Parathyroid adenoma (tissue), 2 donors: ENCODE measurements at regions not wholly inside any gene's neighbourhood (a gene's known extent, or its start where the extent isn't known, plus 50 kb on each side); places are given as distances from the start of the nearest gene placed in this dataset.
"Not testable (repeated sequence)": the region's sequence is repeated elsewhere in the genome, so short reads cannot be mapped to it uniquely, and the experiment has no call there.

Source experiments
- H2AFZ ChIP-seq: fragments of 300-600 bp; sonication (generic); one replicate; pipeline ENCODE4 v1.7.0; 2017; ENCODE audit warnings: antibody characterized with exemption, mild to moderate bottlenecking
- H3K27ac ChIP-seq: fragments of 300-600 bp; sonication (generic); one replicate; pipeline ENCODE4 v1.7.0; 2017
- H3K27me3 ChIP-seq: fragments of 300-600 bp; sonication (generic); one replicate; pipeline ENCODE4 v1.7.0; 2017; ENCODE audit warnings: low read length; ENCODE audit not compliant: control insufficient read depth, insufficient read depth
- H3K36me3 ChIP-seq: fragments of 300-600 bp; sonication (generic); one replicate; pipeline ENCODE4 v1.7.0; 2017; ENCODE audit warnings: low read length; ENCODE audit not compliant: control insufficient read depth, insufficient read depth
- H3K4me1 ChIP-seq: fragments of 300-600 bp; sonication (generic); one replicate; pipeline ENCODE4 v1.7.0; 2017; ENCODE audit warnings: control low read depth
- H3K4me2 ChIP-seq: fragments of 300-600 bp; sonication (generic); one replicate; pipeline ENCODE4 v1.7.0; 2017; ENCODE audit warnings: low read length
- H3K4me3 ChIP-seq: fragments of 300-600 bp; sonication (generic); one replicate; pipeline ENCODE4 v1.7.0; 2017; ENCODE audit warnings: low read depth, low read length
- H3K79me2 ChIP-seq: fragments of 300-600 bp; sonication (generic); one replicate; pipeline ENCODE4 v1.7.0; 2017; ENCODE audit warnings: control low read depth
- H3K9ac ChIP-seq: fragments of 300-600 bp; sonication (generic); one replicate; pipeline ENCODE4 v1.7.0; 2017; ENCODE audit warnings: mild to moderate bottlenecking
- H3K9me3 ChIP-seq: fragments of 300-600 bp; sonication (generic); one replicate; pipeline ENCODE4 v1.7.0; 2017; ENCODE audit warnings: low read length; ENCODE audit not compliant: control insufficient read depth
- CTCF ChIP-seq: fragments of 300-600 bp; sonication (generic); IDR thresholded peaks from one replicate; pipeline ENCODE4 v1.7.0; 2017; ENCODE audit warnings: antibody characterized with exemption, mild to moderate bottlenecking
- donor health status: primary hyperparathyroidism.

GRCh38 chr1:223039990-223040389 lies 103.1 kb downstream of the TLR5 start:
- no peak for TF ChIP-seq CTCF
- Histone ChIP-seq H3K79me2 (no peaks in the 10 kb centered on the region), H3K27ac (no peak overlapping the region), H3K9ac (no peak overlapping the region), H3K36me3 (no peaks in the 10 kb centered on the region), H3K4me2 (no peak overlapping the region), H3K4me1 (no peaks in the 10 kb centered on the region), H2AFZ (no peak overlapping the region), H3K4me3 (no peak overlapping the region), H3K27me3 (no peaks in the 10 kb centered on the region), H3K9me3 (no peaks in the 10 kb centered on the region)

GRCh38 chr1:223041481-223041880 lies 101.6 kb downstream of the TLR5 start:
- Histone ChIP-seq H3K36me3 (no peaks in the 10 kb centered on the region), H3K9ac (no peak overlapping the region), H3K4me2 (no peak overlapping the region), H3K27ac (no peak overlapping the region), H3K9me3 (no peaks in the 10 kb centered on the region), H3K4me1 (no peaks in the 10 kb centered on the region), H3K27me3 (no peaks in the 10 kb centered on the region), H2AFZ (no peak overlapping the region), H3K79me2 (no peaks in the 10 kb centered on the region), H3K4me3 (no peak overlapping the region)
- TF ChIP-seq CTCF = no peak

- Histone ChIP-seq H3K27ac (no peak overlapping the region), H3K4me1 (no peaks in the 10 kb centered on the region), H3K9ac (no peak overlapping the region), H2AFZ (no peak overlapping the region), H3K4me2 (no peak overlapping the region), H3K79me2 (no peaks in the 10 kb centered on the region), H3K27me3 (no peaks in the 10 kb centered on the region), H3K9me3 (no peaks in the 10 kb centered on the region), H3K36me3 (no peaks in the 10 kb centered on the region), H3K4me3 (no peak overlapping the region)
- no peak for TF ChIP-seq CTCF
These were observed 97.7 kb downstream of the TLR5 start for GRCh38 chr1:223045164-223045957.

GRCh38 chr1:223046011-223046410 lies 97.0 kb downstream of the TLR5 start:
- no peak overlapping the region for H2AFZ ChIP-seq
- TF ChIP-seq CTCF = no peak
- H3K9ac ChIP-seq = no peak overlapping the region
- no peaks in the 10 kb centered on the region for H3K79me2 ChIP-seq
- no peak overlapping the region for H3K4me2 ChIP-seq
- H3K4me1 ChIP-seq = no peaks in the 10 kb centered on the region
- no peak overlapping the region for H3K4me3 ChIP-seq
- no peaks in the 10 kb centered on the region for H3K27me3 ChIP-seq
- no peaks in the 10 kb centered on the region for H3K9me3 ChIP-seq
- H3K36me3 ChIP-seq = no peaks in the 10 kb centered on the region
- H3K27ac ChIP-seq = no peak overlapping the region

GRCh38 chr1:223046463-223046862 lies 96.6 kb downstream of the TLR5 start:
- not testable (repeated sequence) for H3K4me1 ChIP-seq, H3K79me2 ChIP-seq, H3K9me3 ChIP-seq, H2AFZ ChIP-seq, H3K9ac ChIP-seq, H3K4me2 ChIP-seq, H3K27me3 ChIP-seq, H3K36me3 ChIP-seq, H3K4me3 ChIP-seq, H3K27ac ChIP-seq
